Panc1 (cell line): ENCODE measurements at regions not wholly inside any gene's neighbourhood (a gene's known extent, or its start where the extent isn't known, plus 50 kb on each side); places are given as distances from the start of the nearest gene placed in this dataset.

Source experiments
- CTCF ChIP-seq: fragments of 450-650 bp; IDR thresholded peaks from 2 replicates; pipeline ENCODE4 v1.5.1; 2017; ENCODE audit warnings: mild to moderate bottlenecking
- POLR2AphosphoS5 ChIP-seq: IDR thresholded peaks from 2 replicates; pipeline ENCODE4 v1.6.1; 2012; ENCODE audit warnings: mild to moderate bottlenecking, low read depth, low read length, moderate library complexity
- REST ChIP-seq, 2 experiments: IDR thresholded peaks; 2 replicates each; pipeline ENCODE4 v1.6.1; 2011 to 2012; ENCODE audit warnings: low read depth in 2 of 2, control low read depth in 1 of 2, low read length in 1 of 2, mild to moderate bottlenecking in 1 of 2, moderate library complexity in 1 of 2; ENCODE audit not compliant: insufficient read depth in 1 of 2
- SIN3A ChIP-seq: IDR thresholded peaks from 2 replicates; pipeline ENCODE4 v1.6.1; 2012; ENCODE audit warnings: low read depth, mild to moderate bottlenecking, low read length, moderate library complexity, borderline replicate concordance; ENCODE audit not compliant: insufficient read depth
- TCF7L2 ChIP-seq: IDR thresholded peaks from 2 replicates; pipeline ENCODE4 v1.6.1; 2011; ENCODE audit warnings: mild to moderate bottlenecking, low read depth, low read length, inconsistent platforms

GRCh38 chr2:2633017-2633416 lies 301.9 kb upstream of the MYT1L start:
- no peak for TF ChIP-seq SIN3A
- TF ChIP-seq CTCF = no peak
- TF ChIP-seq POLR2AphosphoS5 = no peak
- no peak for TF ChIP-seq REST (IDR thresholded peaks at IDR 0.05; ENCODE audit: insufficient read depth in 1 of 2, low read depth in 2 of 2, low read length in 1 of 2)
- TF ChIP-seq TCF7L2 = no peak
